Neuronal stem cell (in vitro differentiated cells): ENCODE measurements at regions not wholly inside any gene's neighbourhood (a gene's known extent, or its start where the extent isn't known, plus 50 kb on each side); places are given as distances from the start of the nearest gene placed in this dataset.

ENCODE experiments used
- DNase-seq: peaks from one replicate; pipeline ENCODE4 v3.0.0-alpha.2; 2013; ENCODE audit warnings: low spot score
- H2AFZ ChIP-seq: one replicate; pipeline ENCODE4 v1.6.1; 2013; ENCODE audit warnings: mild to moderate bottlenecking, low read length, inconsistent platforms
- H2AK5ac ChIP-seq: 2 replicates; pipeline ENCODE4 v1.6.1; 2013; ENCODE audit warnings: low read depth, mild to moderate bottlenecking, inconsistent platforms, low read length, moderate library complexity, mixed read lengths
- H2BK120ac ChIP-seq: 2 replicates; pipeline ENCODE4 v1.6.1; 2013; ENCODE audit warnings: low read depth, mild to moderate bottlenecking, inconsistent platforms, low read length, moderate library complexity, mixed read lengths
- H2BK12ac ChIP-seq: one replicate; pipeline ENCODE4 v1.6.1; 2013; ENCODE audit warnings: low read length, inconsistent platforms
- H2BK15ac ChIP-seq: 2 replicates; pipeline ENCODE4 v1.6.1; 2013; ENCODE audit warnings: mild to moderate bottlenecking, low read length, inconsistent platforms, mixed read lengths
- H2BK5ac ChIP-seq: one replicate; pipeline ENCODE4 v1.6.1; 2013; ENCODE audit warnings: inconsistent platforms, mild to moderate bottlenecking, low read length, moderate library complexity
- H3K14ac ChIP-seq: one replicate; pipeline ENCODE4 v1.6.1; 2013; ENCODE audit warnings: low read length, inconsistent platforms
- H3K18ac ChIP-seq: 2 replicates; pipeline ENCODE4 v1.6.1; 2013; ENCODE audit warnings: low read length, inconsistent platforms
- H3K23ac ChIP-seq: 2 replicates; pipeline ENCODE4 v1.6.1; 2013; ENCODE audit warnings: low read depth, mild to moderate bottlenecking, mixed read lengths, low read length, inconsistent platforms; ENCODE audit not compliant: poor library complexity
- H3K27ac ChIP-seq: replicated peaks from 3 replicates; pipeline ENCODE4 v1.5.1; 2013; ENCODE audit warnings: low read length, inconsistent platforms
- H3K27me3 ChIP-seq, 3 experiments: 2 replicates each; pipeline ENCODE4 v1.6.1; 2013; ENCODE audit warnings: low read length in 3 of 3, mild to moderate bottlenecking in 2 of 3, inconsistent platforms in 1 of 3, low read depth in 1 of 3, mixed read lengths in 1 of 3, moderate library complexity in 1 of 3; ENCODE audit not compliant: control insufficient read depth in 3 of 3, insufficient read depth in 3 of 3
- H3K36me3 ChIP-seq, 2 donors: replicated peaks in 1 of 2; 2 replicates each; pipeline ENCODE4 v1.6.1; 2013; ENCODE audit warnings: low read length in 2 of 2; ENCODE audit not compliant: control insufficient read depth in 2 of 2, insufficient read depth in 2 of 2
- H3K4ac ChIP-seq: 2 replicates; pipeline ENCODE4 v1.6.1; 2013; ENCODE audit warnings: inconsistent platforms, mild to moderate bottlenecking, low read length, moderate library complexity
- H3K4me1 ChIP-seq, 2 donors: 1 replicate in 1 of 2; 2 replicates in 1 of 2; pipeline ENCODE4 v1.6.1; 2013; ENCODE audit warnings: low read length in 2 of 2, low read depth in 1 of 2; ENCODE audit not compliant: control insufficient read depth in 2 of 2, insufficient read depth in 1 of 2
- H3K4me2 ChIP-seq: one replicate; pipeline ENCODE4 v1.6.1; 2013; ENCODE audit warnings: mild to moderate bottlenecking, low read length, inconsistent platforms; ENCODE audit not compliant: insufficient read depth, poor library complexity, severe bottlenecking
- H3K4me3 ChIP-seq, 2 donors: 2 replicates each; pipeline ENCODE4 v1.5.1; 2013; ENCODE audit warnings: low read length in 2 of 2, mild to moderate bottlenecking in 2 of 2, inconsistent platforms in 1 of 2, moderate library complexity in 1 of 2
- H3K79me1 ChIP-seq: one replicate; pipeline ENCODE4 v1.6.1; 2013; ENCODE audit warnings: low read depth, mild to moderate bottlenecking, inconsistent platforms, low read length, moderate library complexity
- H3K9ac ChIP-seq: one replicate; pipeline ENCODE4 v1.6.1; 2013; ENCODE audit warnings: mild to moderate bottlenecking, low read depth, low read length, inconsistent platforms; ENCODE audit not compliant: poor library complexity
- H3K9me3 ChIP-seq, 2 donors: replicated peaks in 1 of 2; 2 replicates each; pipeline versions ENCODE3 to v1.6.1; 2013; ENCODE audit warnings: low read length in 2 of 2, mild to moderate bottlenecking in 2 of 2, inconsistent platforms in 1 of 2, low read depth in 1 of 2, mixed read lengths in 1 of 2, moderate library complexity in 1 of 2; ENCODE audit not compliant: control insufficient read depth in 2 of 2, insufficient read depth in 1 of 2
- H4K8ac ChIP-seq: one replicate; pipeline ENCODE4 v1.6.1; 2013; ENCODE audit warnings: low read depth, mild to moderate bottlenecking, inconsistent platforms, low read length, moderate library complexity
- H4K91ac ChIP-seq: one replicate; pipeline ENCODE4 v1.6.1; 2013; ENCODE audit warnings: low read length, low read depth, mild to moderate bottlenecking, inconsistent platforms; ENCODE audit not compliant: poor library complexity
- WGBS, 2 donors: extraction: QIAGEN DNeasy Blood & Tissue Kit; methylation state at CpG; one replicate each; pipeline ENCODE4 v1.1.7; 2013; ENCODE audit warnings: missing lambda C conversion rate in 2 of 2, mixed read lengths in 1 of 2; ENCODE audit not compliant: insufficient read length in 2 of 2, insufficient replicate concordance in 1 of 2; ENCODE audit errors: extremely low coverage in 2 of 2; 5-methylcytosine and 5-hydroxymethylcytosine counted together

DNA sequence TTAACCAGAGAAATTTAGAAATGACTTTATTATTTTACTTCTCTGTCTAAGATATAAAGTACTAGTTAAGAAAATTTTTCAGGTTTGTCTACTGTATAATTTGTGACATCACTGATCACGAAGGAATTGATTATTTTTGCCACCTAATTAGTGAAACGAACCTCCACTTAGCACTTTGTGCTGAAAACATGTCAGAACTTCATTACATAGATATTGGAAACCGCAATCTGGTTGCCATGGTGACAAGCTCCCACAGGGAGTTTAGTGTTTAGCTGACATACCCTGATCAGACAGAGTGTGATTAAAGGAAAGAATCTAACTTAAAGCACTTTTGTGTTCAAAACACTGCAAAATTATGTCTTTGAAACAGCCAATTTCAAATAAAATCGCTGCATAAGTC, 668.4 kb upstream of the CCNG1 start:
- H3K36me3 ChIP-seq = no peaks in the 10 kb centered on the region
- WGBS, 2 donors = no CpG with 5 or more reads among the region's 4 CpGs

DNA sequence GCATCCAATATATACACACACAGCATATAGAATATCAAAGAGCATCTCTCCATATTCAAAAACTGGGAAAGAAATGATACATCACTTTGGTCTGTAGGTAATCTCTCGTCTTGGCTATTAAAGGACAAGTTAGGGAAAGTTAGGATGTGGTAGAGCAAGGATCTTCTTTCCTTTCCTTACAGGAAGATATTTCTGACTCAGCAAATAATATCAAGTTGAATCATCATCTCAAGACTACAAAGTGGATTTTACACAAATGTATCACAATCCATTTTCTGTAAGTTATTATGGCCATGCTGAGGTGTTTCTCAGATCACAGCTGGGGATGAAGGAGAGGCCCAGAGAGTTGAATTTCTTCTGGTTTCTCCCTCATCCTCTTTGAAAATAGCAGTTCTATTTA, 651.7 kb upstream of the CCNG1 start:
- no peak overlapping the region for H2AFZ ChIP-seq
- H3K9ac ChIP-seq = no peak overlapping the region
- H2BK120ac ChIP-seq = no peak overlapping the region
- H3K4me2 ChIP-seq = no peak overlapping the region
- H3K9me3 ChIP-seq = no peaks in the 10 kb centered on the region
- H4K91ac ChIP-seq = no peak overlapping the region
- H3K27ac ChIP-seq = no peak overlapping the region
- H3K23ac ChIP-seq = no peak overlapping the region
- no peak overlapping the region for H2BK12ac ChIP-seq
- no peak overlapping the region for H2AK5ac ChIP-seq
- H3K14ac ChIP-seq = no peak overlapping the region
- no CpG with 5 or more reads among the region's 1 CpG for WGBS, 2 donors
- no peaks in the 10 kb centered on the region for H3K36me3 ChIP-seq
- peaks cover 0 to 6% of the 10 kb centered on the region in 2 donors for H3K4me1 ChIP-seq
- no peak overlapping the region for H3K18ac ChIP-seq
- H3K79me1 ChIP-seq = no peaks in the 10 kb centered on the region
- H2BK15ac ChIP-seq = no peak overlapping the region
- no peak overlapping the region for H3K4ac ChIP-seq
- DNase-seq = no peak
- no peaks in the 10 kb centered on the region for H3K27me3 ChIP-seq
- H3K4me3 ChIP-seq = no peak overlapping the region
- H4K8ac ChIP-seq = no peak overlapping the region
- no peak overlapping the region for H2BK5ac ChIP-seq

More for the DNA sequence above, 668.4 kb upstream of the CCNG1 start:
- no peak overlapping the region for H2AFZ ChIP-seq
- H3K9ac ChIP-seq = no peak overlapping the region
- H3K79me1 ChIP-seq = no peaks in the 10 kb centered on the region
- H3K27me3 ChIP-seq = no peaks in the 10 kb centered on the region
- no peak overlapping the region for H3K4ac ChIP-seq
- no peak overlapping the region for H2BK12ac ChIP-seq
- H2BK120ac ChIP-seq = no peak overlapping the region
- no peak overlapping the region for H4K91ac ChIP-seq
- peak; percentile 20 for DNase-seq
- no peak overlapping the region for H3K4me2 ChIP-seq
- H2BK5ac ChIP-seq = no peak overlapping the region
- no peaks in the 10 kb centered on the region for H3K4me1 ChIP-seq
- H2BK15ac ChIP-seq = no peak overlapping the region
- no peak overlapping the region for H3K14ac ChIP-seq
- H2AK5ac ChIP-seq = no peak overlapping the region
- H3K18ac ChIP-seq = no peak overlapping the region
- H3K4me3 ChIP-seq = no peak overlapping the region
- no peak overlapping the region for H3K27ac ChIP-seq
- no peaks in the 10 kb centered on the region for H3K9me3 ChIP-seq
- no peak overlapping the region for H3K23ac ChIP-seq
- no peak overlapping the region for H4K8ac ChIP-seq

DNA sequence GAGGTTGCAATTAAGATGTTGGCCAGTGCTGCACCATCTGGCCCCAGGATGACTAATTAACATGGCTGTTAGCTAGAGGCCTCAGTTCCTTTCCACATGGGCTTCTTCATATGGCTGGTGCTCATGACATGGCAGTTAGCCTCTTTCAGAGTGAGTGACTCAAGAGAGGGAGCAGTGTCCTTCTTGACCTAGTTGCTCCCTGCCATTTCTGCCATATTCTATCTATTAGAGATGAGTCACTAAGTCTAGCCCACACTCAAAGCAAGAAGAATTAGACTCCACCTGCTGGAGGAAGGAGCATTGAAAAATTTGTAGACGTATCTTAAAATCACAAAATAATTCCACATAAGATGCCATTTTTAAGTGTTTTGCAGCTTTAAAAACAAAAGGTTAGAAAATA, 651.2 kb upstream of the CCNG1 start:
- Histone ChIP-seq H3K36me3 (no peaks in the 10 kb centered on the region), H3K4me3 (no peak overlapping the region), H3K9me3 (no peaks in the 10 kb centered on the region), H2AK5ac (no peak overlapping the region), H3K4me2 (no peak overlapping the region), H2BK5ac (no peak overlapping the region), H2BK15ac (no peak overlapping the region), H2BK12ac (no peak overlapping the region), H2BK120ac (no peak overlapping the region), H3K23ac (no peak overlapping the region), H3K79me1 (no peaks in the 10 kb centered on the region), H3K9ac (no peak overlapping the region), H4K91ac (no peak overlapping the region), H3K14ac (no peak overlapping the region), H3K27ac (no peak overlapping the region), H3K4ac (no peak overlapping the region), H4K8ac (no peak overlapping the region), H3K27me3 (no peaks in the 10 kb centered on the region), H3K4me1 (peaks cover 0 to 6% of the 10 kb centered on the region in 2 donors), H3K18ac (no peak overlapping the region), H2AFZ (no peak overlapping the region)
- DNase-seq = no peak
- no CpG with 5 or more reads among the region's 1 CpG for WGBS, 2 donors

DNA sequence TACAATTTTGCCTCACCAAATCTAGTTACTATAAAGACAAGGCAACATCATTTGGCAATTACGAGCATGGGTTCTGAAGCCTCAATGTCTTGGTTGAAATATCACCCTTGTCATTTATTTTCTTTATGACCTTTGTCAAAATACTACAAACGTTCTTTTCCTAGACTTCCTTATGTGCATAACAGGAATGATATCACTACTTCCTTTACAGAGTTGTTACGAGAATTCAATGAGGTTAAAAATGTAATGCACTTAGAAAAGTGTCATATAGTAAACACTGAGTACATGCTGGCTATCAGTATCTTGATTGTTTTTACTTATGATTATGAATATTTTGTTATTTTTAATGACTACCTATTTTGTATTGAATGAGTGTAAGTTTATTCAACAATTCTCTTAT, 640.9 kb upstream of the CCNG1 start:
- no peak overlapping the region for H3K9ac ChIP-seq

More for the DNA sequence above, 640.9 kb upstream of the CCNG1 start:
- H3K4me1 ChIP-seq = peaks cover 0 to 9% of the 10 kb centered on the region in 2 donors
- H2AK5ac ChIP-seq = no peak overlapping the region
- H2BK120ac ChIP-seq = no peak overlapping the region
- no peaks in the 10 kb centered on the region for H3K36me3 ChIP-seq
- no peak overlapping the region for H3K18ac ChIP-seq
- no peaks in the 10 kb centered on the region for H3K9me3 ChIP-seq
- no CpG with 5 or more reads among the region's 3 CpGs for WGBS, 2 donors
- H3K4me2 ChIP-seq = no peak overlapping the region
- no peak overlapping the region for H2BK5ac ChIP-seq
- no peak overlapping the region for H3K14ac ChIP-seq
- H3K4me3 ChIP-seq = no peak overlapping the region
- no peaks in the 10 kb centered on the region for H3K27me3 ChIP-seq
- H2AFZ ChIP-seq = no peak overlapping the region
- H2BK15ac ChIP-seq = no peak overlapping the region
- H3K4ac ChIP-seq = no peak overlapping the region
- H3K23ac ChIP-seq = no peak overlapping the region
- H2BK12ac ChIP-seq = no peak overlapping the region
- no peak overlapping the region for H3K27ac ChIP-seq
- H3K79me1 ChIP-seq = no peaks in the 10 kb centered on the region
- DNase-seq = no peak
- H4K91ac ChIP-seq = no peak overlapping the region
- H4K8ac ChIP-seq = no peak overlapping the region
